ENCODE measurements at regions not wholly inside any gene's neighbourhood (a gene's known extent, or its start where the extent isn't known, plus 50 kb on each side); places are given as distances from the start of the nearest gene placed in this dataset.
"Not testable (repeated sequence)": the region's sequence is repeated elsewhere in the genome, so short reads cannot be mapped to it uniquely, and the experiment has no call there.

DNA sequence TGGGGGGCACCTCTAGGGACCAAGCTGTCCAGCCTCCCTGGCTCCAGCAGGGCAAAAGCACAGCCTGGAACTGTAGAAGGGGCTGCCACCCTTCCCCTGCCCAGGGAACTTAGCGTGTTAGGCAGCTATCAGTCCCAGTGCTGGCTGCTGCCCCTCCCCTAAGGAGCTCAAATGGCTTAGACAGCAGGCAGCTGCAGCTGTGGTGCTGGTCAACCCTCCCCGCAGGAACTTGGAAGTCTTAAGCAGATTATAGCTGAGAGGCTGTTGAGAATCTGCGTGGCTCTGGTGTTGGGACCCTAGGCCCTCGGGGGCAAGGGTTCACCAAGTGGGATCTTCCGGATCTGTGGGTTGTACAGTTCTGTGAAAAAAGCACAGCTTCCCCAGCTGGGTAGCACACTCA, 536.5 kb upstream of the CDH10 start:
- no peaks in the 10 kb centered on the region for H3K79me2 ChIP-seq (ENCODE audit: low read length)
- ChIA-PET POLR2A (ENCODE audit: unreplicated experiment) (no interaction called here), CTCF (no interaction called here)
- no peaks in the 10 kb centered on the region for H3K9me3 ChIP-seq (ENCODE audit: low read length)
- TF ChIP-seq EZH2 (IDR thresholded peaks at IDR 0.05; ENCODE audit: low read length, unreplicated experiment) (no peak), EZH2phosphoT487 (IDR thresholded peaks at IDR 0.05; ENCODE audit: borderline replicate concordance, low read length) (no peak)
- TF ChIP-seq, protein P1, sequence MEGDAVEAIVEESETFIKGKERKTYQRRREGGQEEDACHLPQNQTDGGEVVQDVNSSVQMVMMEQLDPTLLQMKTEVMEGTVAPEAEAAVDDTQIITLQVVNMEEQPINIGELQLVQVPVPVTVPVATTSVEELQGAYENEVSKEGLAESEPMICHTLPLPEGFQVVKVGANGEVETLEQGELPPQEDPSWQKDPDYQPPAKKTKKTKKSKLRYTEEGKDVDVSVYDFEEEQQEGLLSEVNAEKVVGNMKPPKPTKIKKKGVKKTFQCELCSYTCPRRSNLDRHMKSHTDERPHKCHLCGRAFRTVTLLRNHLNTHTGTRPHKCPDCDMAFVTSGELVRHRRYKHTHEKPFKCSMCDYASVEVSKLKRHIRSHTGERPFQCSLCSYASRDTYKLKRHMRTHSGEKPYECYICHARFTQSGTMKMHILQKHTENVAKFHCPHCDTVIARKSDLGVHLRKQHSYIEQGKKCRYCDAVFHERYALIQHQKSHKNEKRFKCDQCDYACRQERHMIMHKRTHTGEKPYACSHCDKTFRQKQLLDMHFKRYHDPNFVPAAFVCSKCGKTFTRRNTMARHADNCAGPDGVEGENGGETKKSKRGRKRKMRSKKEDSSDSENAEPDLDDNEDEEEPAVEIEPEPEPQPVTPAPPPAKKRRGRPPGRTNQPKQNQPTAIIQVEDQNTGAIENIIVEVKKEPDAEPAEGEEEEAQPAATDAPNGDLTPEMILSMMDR (conservative IDR thresholded peaks at IDR 0.05; ENCODE audit: low read depth, low read length) = no peak
- H3K4me1 ChIP-seq (ENCODE audit: insufficient read depth, low read length) = no peaks in the 10 kb centered on the region
- intact Hi-C loops (cut with micrococcal nuclease) = no loop called here
- ATAC-seq (no peak), DNase-seq (no peak)
- no peak overlapping the region for H2AFZ ChIP-seq (ENCODE audit: low read length)
- H3F3A ChIP-seq (ENCODE audit: low read length, unreplicated experiment) = no peaks in the 10 kb centered on the region
- H3K27ac ChIP-seq (ENCODE audit: low read length) = no peak overlapping the region
- H4K20me1 ChIP-seq (ENCODE audit: low read length) = no peaks in the 10 kb centered on the region
- no peak overlapping the region for H3K4me3 ChIP-seq (ENCODE audit: low read length)
- H3K9ac ChIP-seq (ENCODE audit: low read length) = no peak overlapping the region
- no TSS peak for BruUV-seq (replicated peaks)
- no peaks in the 10 kb centered on the region for H3K27me3 ChIP-seq (ENCODE audit: low read length)
- H3K36me3 ChIP-seq (ENCODE audit: low read depth, low read length) = no peaks in the 10 kb centered on the region
- no peaks in the 10 kb centered on the region for H3K9me2 ChIP-seq (replicated peaks; ENCODE audit: low read length)
- H3K4me2 ChIP-seq (ENCODE audit: low read length) = no peak overlapping the region

DNA sequence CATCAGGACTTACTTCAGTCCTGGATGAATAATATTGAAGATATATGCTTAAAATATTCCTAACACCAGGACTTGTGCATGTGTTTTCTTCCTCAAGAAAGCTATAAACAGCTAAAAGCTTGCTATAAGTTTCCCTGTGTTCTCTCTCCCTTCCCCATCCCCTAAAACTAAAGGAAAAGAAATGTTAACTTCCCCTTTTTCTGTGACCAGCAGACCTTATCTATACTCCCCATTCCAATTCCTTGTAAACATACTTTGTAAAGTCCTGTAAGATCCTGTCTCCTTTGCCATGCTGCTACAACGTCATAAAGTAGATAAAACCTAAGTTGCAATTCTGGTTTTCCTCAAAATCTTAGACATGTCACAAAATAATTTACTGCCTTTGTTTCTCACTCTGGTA, 517.8 kb upstream of the CDH10 start:
- H3K9me2 ChIP-seq (replicated peaks; ENCODE audit: low read length); CTCF ChIA-PET; H2AFZ ChIP-seq (ENCODE audit: low read length); intact Hi-C loops (cut with micrococcal nuclease); POLR2A ChIA-PET (ENCODE audit: unreplicated experiment); H3F3A ChIP-seq (ENCODE audit: low read length, unreplicated experiment); H3K27me3 ChIP-seq (ENCODE audit: low read length); H3K4me1 ChIP-seq (ENCODE audit: insufficient read depth, low read length); H4K20me1 ChIP-seq (ENCODE audit: low read length); BruUV-seq (replicated peaks); H3K79me2 ChIP-seq (ENCODE audit: low read length); H3K4me3 ChIP-seq (ENCODE audit: low read length); DNase-seq; H3K9me3 ChIP-seq (ENCODE audit: low read length); H3K9ac ChIP-seq (ENCODE audit: low read length); H3K36me3 ChIP-seq (ENCODE audit: low read depth, low read length); H3K4me2 ChIP-seq (ENCODE audit: low read length); ATAC-seq; H3K27ac ChIP-seq (ENCODE audit: low read length): not testable (repeated sequence)

DNA sequence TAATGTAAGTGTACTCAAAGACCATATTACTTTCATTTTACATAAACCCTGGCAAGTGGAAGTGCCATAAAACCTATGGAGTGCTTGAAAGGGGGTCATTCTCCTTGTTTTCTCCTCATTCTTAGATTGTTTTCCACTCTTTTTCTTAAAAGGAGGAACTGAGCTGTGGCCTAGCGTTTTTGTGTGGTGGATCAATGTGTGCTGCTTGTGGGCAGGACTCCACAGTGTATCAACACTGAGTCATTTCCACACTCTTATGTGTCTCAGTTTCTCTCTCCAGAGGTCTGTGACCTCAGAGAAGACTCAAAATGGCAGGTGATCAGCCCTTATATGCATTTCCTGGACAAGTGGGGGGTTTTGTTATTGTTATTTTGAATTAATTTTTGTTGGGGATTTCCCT, 516.1 kb upstream of the CDH10 start:
- POLR2A ChIA-PET (ENCODE audit: unreplicated experiment) = no interaction called here
- no peaks in the 10 kb centered on the region for H3K27me3 ChIP-seq (ENCODE audit: low read length)
- H3K79me2 ChIP-seq (ENCODE audit: low read length) = no peaks in the 10 kb centered on the region
- no peak overlapping the region for H3K4me2 ChIP-seq (ENCODE audit: low read length)
- no peak overlapping the region for H3K9ac ChIP-seq (ENCODE audit: low read length)
- DNase-seq (no peak), ATAC-seq (no peak)
- intact Hi-C loops (cut with micrococcal nuclease) = no loop called here
- no peaks in the 10 kb centered on the region for H3K4me1 ChIP-seq (ENCODE audit: insufficient read depth, low read length)
- no TSS peak for BruUV-seq (replicated peaks)
- no peaks in the 10 kb centered on the region for H3K9me2 ChIP-seq (replicated peaks; ENCODE audit: low read length)
- H4K20me1 ChIP-seq (ENCODE audit: low read length) = no peaks in the 10 kb centered on the region
- H3K27ac ChIP-seq (ENCODE audit: low read length) = no peak overlapping the region
- no peaks in the 10 kb centered on the region for H3F3A ChIP-seq (ENCODE audit: low read length, unreplicated experiment)
- H2AFZ ChIP-seq (ENCODE audit: low read length) = no peak overlapping the region
- no peaks in the 10 kb centered on the region for H3K9me3 ChIP-seq (ENCODE audit: low read length)
- TF ChIP-seq, protein P1 (conservative IDR thresholded peaks at IDR 0.05; ENCODE audit: low read depth, low read length) = no peak
- no peak for TF ChIP-seq EZH2 (IDR thresholded peaks at IDR 0.05; ENCODE audit: low read length, unreplicated experiment)
- TF ChIP-seq EZH2phosphoT487 (IDR thresholded peaks at IDR 0.05; ENCODE audit: borderline replicate concordance, low read length) = no peak
- CTCF ChIA-PET = no interaction called here
- no peaks in the 10 kb centered on the region for H3K36me3 ChIP-seq (ENCODE audit: low read depth, low read length)
- no peak overlapping the region for H3K4me3 ChIP-seq (ENCODE audit: low read length)
